ENCODE measurements at regions not wholly inside any gene's neighbourhood (a gene's known extent, or its start where the extent isn't known, plus 50 kb on each side); places are given as distances from the start of the nearest gene placed in this dataset.
"Not testable (repeated sequence)": the region's sequence is repeated elsewhere in the genome, so short reads cannot be mapped to it uniquely, and the experiment has no call there.

DNA sequence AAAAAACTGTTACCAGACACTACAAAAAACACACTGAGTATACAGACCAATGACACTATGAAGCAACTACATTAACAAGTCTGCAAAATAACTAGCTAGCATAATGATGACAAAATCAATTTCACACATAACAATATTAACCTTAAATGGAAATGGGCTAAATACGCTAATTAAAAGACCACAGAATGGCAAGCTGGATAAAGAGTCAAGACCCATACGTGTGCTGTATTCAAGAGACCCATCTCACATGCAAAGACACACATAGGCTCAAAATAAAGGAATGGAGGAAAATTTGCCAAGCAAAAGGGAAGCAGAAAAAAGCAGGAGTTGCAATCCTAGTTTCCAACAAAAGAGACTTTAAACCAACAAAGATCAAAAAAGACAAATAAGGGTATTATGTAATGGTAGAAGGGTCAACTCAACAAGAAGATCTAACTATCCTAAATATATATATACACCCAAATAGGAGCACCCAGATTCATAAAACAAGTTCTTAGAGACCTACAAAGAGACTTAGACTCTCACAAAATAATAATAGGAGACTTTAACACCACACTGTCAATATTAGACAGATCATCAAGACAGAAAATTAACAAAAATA, 158.6 kb downstream of the ALDH8A1 start:
- DNase-seq (ENCODE audit: low read depth in 2 of 3, low spot score in 2 of 3) = not testable (repeated sequence)

DNA sequence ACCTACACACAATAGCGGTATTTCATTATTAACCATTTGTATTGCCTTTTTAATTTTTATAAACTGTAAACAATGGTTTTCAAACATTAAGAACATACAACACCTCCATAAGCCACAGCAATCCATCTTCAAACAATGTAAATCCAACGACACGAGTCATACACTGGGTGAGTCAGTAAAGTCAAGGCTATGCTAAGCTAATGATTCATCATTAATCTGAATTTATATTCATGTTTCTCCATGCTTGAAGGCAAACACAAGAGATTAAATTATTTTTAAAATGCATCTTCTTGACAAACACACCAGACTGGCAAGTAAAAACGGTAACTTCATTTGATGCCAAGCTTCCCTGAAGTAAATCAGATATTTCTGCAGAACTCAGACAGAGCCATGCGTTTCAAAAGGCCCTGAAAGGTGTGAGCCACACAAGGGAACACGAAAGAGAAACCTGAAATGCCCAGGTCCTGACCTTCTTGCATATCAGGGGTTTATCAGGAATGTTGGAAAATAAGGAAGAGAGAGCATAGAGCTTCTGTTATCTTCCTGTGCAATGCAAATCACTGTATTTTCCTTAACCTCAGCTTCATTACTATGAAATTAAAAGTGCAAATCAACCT, 162.5 kb downstream of the ALDH8A1 start:
- DNase-seq (ENCODE audit: low read depth in 2 of 3, low spot score in 2 of 3) = no peak

DNA sequence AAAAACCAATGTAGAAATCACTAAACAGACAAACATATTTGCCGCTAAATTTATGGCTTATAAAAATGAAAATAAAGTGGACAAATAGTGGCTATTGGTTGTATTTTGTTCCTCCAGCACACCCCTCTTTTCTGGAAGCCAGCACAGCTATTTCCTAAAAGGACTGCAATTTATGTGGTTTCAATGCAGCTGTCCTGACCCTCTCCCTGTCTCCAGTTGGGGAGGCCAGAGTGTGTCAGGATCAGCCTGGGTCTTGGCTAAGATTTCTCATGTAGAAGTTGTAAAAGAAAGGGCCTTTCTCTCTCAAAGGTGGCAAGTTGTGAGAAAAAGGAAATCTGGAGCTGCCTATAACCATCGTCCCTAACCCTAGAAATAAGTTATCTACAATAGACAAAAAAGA, 165.6 kb downstream of the ALDH8A1 start:
- DNase-seq (ENCODE audit: low read depth in 2 of 3, low spot score in 2 of 3) = no peak

DNA sequence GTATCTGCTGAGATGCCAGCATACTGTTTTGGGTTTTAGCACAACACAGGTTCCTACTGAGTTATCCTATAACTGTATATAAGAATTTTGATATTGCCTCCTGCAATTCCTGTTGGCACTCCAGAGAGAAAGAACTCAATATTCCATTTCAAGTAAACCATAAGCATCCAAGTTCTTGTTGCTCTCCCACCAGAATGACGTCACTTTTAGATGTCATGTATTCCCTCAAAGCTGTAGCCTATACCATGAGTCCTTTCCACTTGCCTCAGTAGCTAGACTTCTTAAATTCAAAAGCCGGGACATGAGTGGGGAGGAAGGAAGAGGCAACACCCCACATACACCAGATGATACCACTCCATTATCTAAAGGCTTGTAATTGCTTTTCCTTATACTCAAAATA, 171.5 kb downstream of the ALDH8A1 start:
- no peak for DNase-seq (ENCODE audit: low read depth in 2 of 3, low spot score in 2 of 3)

DNA sequence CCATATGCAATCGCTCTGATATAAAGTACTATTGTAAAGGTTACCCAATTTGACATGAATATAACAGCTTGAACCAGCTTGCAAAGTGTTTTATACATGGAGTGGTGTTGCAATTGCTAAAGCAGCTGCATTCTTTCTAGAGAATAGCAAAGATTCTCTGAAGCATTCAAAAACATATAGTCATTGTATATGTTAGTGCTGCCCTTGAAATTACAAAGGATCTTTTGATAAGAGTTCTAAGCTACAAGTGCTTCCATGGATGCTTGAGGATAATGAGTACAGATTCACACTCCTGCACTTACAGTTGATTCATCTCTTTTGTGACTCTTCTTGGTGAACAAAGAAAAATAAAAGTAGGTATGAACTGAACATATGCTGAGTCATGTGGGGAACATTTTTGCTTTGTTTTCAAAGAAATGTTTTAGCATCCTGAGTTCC, 175.7 kb downstream of the ALDH8A1 start:
- DNase-seq (ENCODE audit: low read depth in 2 of 3, low spot score in 2 of 3) = no peak

DNA sequence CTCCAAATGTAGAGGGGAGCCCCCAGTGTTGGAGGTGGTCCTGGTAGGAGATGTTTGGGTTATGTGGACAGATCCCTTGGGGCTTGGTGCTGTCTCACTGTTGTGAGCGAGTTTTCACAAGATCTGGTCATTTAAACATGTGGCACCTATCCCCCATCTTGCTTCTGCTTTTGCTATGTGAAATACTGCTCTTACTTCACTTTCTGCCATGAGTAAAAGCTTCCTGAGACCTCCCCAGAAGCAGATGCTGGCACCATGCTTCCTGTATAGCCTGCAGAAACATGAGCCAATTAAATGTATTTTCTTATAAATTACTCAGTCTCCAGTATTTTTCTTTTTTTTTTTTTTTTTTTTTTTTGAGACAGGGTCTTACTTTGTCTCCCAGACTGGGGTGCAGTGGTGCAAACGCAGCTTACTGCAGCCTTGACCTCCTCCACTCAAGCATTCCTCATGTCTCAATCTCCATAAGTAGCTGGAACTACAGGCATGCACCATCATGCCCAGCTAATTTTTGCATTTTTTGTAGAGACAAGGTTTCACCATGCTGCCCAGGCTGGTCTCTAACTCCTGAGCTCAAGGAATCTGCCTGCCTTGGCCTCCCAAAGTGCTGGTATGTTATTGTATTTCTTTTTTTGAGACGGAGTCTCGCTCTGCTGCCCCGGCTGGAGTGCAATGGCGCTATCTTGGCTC, 177.1 kb downstream of the ALDH8A1 start:
- no peak for DNase-seq (ENCODE audit: low read depth in 2 of 3, low spot score in 2 of 3)

DNA sequence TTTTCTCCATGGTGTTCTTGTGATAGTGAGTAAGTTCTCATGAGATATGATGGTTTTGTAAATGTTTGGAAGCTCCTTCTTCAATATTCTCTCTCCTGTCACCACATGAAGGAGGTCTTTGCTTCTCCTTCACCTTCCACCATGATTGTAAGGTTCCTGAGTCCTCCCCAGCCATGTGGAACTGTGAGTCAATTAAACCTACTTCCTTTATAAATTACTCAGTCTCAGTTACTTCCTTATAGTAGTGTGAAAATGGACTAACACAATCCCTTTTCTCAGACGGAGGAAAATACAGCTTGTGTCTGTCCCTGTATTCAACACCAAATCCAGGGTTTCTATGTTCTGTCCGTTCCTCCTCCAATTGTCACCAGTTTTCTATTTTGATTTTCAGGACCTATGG, 181.0 kb downstream of the ALDH8A1 start:
- DNase-seq (ENCODE audit: low read depth in 2 of 3, low spot score in 2 of 3) = no peak

DNA sequence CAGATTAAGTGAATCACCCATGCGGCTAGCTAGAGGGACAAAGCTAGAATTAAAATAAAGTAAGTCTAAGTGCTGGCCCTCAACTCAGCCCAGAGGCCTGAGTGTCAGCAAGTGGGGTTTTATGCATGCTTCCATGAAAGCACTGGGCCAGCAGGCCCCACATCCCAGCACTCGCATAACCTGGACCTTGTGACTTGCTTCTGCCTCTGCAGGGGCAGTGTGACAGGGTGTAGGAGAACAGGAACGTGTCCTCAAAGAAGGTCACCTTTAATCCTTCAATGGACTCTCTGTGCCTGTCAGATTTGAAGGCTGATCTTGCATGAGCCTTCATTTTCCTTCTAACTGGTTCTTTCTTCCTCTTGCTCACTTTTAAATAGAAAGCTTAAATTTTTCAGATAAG, 183.4 kb downstream of the ALDH8A1 start:
- DNase-seq (ENCODE audit: low read depth in 2 of 3, low spot score in 2 of 3) = no peak

DNA sequence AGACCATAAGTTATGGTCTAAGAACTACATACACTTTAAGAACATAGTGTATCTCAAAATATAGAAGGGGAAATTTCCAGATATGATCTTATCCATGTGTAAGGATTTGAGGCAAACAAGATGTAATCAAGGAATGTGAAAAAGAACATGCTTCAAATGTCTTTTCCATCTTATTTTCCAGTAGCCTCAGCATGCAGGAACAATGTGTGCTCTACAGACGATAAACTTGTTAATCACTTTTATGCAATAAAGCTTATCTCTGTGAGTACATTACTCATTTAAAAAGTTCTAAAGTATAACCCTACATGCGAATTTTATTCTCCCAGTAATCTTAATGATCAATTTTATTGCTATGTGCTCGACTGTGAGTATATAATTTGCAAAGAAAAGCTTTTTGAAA, 185.2 kb downstream of the ALDH8A1 start:
- DNase-seq (ENCODE audit: low read depth in 2 of 3, low spot score in 2 of 3) = no peak

DNA sequence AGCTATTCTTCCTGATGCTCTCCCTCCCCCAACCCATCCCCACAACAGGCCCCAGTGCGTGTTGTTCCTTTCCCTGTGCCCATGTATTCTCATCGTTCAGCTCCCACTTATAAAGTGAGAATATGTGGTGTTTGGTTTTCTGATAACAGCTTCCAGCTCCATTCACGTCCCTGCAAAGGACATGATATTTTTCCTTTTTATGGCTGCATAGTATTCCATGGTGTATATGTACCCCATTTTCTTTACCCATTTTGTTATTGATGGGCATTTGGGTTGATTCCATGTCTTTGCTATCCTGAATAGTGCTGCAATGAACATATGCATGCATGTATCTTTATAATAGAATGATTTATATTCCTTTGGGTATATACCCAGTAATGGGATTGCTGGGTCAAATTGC, 186.3 kb downstream of the ALDH8A1 start:
- not testable (repeated sequence) for DNase-seq (ENCODE audit: low read depth in 2 of 3, low spot score in 2 of 3)

DNA sequence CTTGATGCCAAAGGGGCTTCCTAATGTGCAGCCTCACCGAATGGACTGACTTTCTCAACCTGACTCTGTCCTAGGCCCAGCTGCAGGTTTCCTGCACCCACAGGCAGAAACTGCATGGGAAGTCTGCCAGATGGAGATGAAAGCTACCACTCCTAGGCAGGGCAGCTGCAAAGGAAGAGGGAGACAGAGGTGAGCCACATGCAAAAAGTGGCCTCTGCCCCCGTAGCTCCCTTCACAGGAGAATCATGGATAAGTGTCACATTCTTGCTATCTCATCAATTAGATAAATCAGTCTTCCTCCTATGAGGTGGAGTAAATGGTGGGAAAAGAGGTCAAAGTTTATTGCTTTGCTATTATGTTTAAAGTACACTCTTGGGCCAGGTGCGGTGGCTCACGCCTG, 191.3 kb downstream of the ALDH8A1 start:
- no peak for DNase-seq (ENCODE audit: low read depth in 2 of 3, low spot score in 2 of 3)

DNA sequence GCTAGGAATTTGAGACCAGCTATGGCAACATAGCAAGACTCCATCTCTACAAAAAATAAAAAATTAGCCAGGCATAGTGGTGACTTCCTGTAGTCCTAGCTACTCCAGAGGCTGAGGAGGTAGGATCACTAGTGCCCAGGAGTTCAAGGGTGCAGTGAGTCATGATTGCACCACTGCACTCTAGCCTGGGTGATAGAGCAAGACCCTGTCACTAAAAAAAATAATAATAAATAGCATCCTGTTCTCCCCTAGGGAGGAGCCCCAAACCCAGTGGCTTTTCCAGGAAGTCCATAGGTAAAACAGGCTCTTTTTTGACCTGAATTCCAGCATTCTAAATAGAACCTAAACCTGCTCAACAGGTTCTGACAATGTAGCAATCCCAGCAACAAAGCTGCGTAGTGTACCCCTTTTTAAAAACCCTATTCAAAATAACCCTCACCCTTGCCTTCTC, 192.0 kb downstream of the ALDH8A1 start:
- DNase-seq (ENCODE audit: low read depth in 2 of 3, low spot score in 2 of 3) = no peak

DNA sequence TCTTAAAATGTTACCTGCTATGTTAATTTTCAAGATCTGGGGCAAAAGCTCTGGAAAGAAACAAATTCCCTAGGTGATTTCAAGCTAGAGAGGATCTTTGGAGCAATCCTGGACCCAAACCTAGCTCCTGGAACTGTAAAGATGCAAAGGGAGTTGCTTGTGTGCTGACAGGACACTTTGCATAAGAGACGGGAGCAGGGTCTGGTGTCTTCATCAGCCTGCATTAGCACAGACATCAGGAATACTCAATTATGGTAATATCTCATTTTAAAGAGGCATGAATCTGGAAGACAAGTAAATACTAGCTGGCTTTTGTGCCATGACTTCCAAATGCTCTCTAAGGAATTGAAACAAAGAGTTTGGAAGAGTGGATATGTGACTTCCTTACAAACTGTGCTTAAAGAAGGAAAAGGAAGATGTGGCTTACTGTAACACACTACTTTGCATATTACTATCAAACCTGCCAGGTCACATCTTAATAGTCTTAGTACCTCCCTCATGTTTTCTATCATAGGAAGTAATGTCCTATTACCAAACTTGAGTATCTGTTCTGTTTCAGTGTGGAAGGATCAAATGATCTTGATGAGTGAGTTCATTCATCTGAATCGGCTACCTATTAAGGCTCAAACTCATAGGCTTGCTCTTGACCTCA, 193.4 kb downstream of the ALDH8A1 start:
- DNase-seq (ENCODE audit: low read depth in 2 of 3, low spot score in 2 of 3) = no peak

DNA sequence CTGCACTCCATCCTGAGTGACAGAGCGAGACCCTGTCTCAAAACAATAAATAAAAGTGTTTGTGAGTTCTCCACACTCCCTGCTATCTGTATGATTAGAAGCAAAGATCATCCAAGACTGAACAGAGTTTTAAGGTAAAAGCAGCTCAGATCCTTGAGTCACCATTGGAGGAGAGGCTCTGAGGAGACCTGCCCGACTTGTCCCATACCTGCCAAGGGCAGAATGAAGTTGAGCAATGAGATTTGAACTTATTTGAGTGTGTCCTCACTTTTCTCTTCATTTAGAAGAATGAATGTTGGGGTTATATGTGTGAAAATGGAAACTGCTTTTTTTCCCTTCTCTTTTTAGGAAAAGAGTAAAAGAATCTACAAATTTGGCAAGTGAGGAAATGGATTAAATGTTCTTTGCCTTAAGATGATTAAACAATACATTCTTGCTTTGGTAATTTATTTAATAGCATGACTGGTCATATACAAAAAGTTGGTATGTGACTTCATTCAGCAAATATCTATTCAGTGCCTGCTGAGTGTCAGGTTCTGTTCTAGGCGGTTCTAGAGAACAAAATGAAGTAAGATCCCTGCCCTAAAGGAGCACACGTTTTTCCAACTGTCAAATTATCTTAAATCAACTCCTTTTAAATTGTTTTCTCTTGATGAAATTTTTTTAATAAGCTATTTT, 195.7 kb downstream of the ALDH8A1 start:
- no peak for DNase-seq (ENCODE audit: low read depth in 2 of 3, low spot score in 2 of 3)

DNA sequence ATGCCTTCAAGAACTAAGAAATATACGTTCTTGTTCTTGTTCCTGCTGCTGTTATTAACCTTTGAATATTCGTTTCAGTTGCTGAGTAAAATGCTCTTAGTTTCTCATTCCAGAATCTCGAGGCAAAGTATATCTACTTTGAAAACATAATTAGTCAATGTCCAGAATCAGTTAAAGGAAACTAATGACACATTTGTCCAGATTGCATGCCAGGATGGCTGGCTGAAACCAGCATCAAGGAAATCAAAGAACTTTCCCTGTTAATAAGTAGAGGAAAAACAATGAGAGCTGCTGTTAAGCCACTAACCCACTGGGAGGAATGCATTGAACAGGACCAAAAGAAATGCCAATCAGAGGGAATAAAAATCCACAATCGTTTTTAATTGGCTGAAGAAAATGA, 196.9 kb downstream of the ALDH8A1 start:
- DNase-seq (ENCODE audit: low read depth in 2 of 3, low spot score in 2 of 3) = no peak

DNA sequence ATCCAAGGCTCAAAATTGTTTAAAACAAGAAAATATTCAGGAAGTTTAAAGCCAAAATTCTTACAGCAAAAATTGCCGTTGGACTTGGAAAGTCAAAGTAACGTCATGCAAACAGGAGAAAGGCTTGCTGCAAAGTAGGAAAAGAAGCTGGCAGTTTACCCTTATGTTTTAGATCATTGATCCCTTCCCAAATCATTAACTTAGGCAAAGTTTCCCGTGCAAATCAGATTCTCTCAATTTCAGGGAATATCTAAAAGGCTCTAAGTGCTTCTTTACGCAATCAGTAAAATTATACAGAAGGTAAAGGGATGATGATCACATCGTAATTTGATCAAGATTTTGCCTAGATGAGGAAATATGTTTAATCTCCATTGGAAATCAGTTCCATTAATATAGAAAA, 197.5 kb downstream of the ALDH8A1 start:
- no peak for DNase-seq (ENCODE audit: low read depth in 2 of 3, low spot score in 2 of 3)

DNA sequence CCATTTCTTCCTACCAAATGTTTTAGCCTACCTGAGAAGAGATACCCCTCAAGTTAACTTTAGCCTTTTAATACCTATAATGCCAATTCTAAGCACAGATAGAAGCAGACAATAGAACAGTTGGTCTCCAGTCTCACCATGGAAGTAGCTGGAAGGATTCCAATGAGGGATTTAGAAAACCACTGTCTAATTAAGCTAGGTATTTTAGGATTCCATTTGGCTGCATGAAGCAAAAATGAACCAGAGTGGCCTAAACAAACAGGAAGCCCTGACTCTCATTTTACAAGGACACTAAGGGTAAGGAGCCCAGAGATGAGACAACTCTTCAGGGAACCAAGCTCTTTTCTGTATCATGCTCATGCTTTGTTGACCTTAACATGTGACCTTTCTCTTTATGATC, 199.2 kb downstream of the ALDH8A1 start:
- DNase-seq (ENCODE audit: low read depth in 2 of 3, low spot score in 2 of 3) = no peak

DNA sequence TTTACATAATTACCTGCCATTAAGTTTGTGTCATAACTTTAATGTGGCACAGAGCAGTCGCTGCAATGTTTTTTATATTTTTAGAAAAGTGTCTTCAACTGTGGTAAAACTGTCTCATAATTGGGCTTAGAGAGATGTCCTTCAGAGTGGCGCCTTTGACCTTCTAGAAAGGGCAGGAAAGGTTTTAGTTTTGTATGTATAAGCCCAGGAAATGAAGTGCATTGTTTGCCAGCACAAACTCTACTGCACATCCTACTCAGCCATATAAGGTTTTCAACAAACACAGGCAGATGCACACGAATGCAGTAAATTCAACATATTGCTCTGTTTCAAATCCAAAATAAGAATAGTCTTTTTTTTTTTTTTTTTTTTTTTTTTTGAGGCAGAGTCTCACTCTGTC, 201.4 kb downstream of the ALDH8A1 start:
- DNase-seq (ENCODE audit: low read depth in 2 of 3, low spot score in 2 of 3) = no peak

DNA sequence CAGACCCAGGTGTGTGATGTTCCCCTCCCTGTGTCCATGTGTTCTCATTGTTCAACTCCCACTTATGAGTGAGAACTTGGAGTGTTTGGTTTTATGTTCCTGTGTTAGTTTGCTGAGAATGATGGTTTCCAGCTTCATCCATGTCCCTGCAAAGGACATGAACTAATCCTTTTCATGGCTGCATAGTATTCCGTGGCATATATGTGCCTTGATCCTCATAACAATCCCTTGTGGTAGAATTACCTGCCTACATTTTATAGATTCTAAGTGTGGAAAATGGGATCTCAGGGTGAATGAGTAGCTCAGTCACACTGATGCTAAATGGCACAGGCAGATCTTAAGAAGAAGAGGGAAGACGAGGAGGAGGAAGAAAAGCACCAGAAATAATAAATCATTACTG, 202.7 kb downstream of the ALDH8A1 start:
- not testable (repeated sequence) for DNase-seq (ENCODE audit: low read depth in 2 of 3, low spot score in 2 of 3)

DNA sequence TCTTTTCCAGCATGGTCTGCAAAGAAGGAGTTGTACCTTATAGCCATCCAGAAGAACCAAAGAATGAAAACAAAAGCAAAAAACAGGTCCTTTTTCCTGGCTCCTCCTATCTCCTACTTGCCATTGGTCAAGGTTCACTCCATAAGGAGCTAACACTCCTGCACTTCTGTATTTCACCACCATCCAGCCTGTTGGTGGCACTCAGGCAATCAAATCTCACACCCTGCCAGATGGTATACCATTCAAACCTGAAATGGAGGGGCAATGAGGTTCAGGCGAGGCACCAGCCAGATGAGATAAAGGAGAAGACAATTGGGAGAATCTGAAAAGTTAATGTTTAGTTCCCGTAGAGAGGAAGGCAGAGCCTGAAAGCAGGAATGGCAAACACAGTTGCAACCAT, 203.8 kb downstream of the ALDH8A1 start:
- no peak for DNase-seq (ENCODE audit: low read depth in 2 of 3, low spot score in 2 of 3)

DNA sequence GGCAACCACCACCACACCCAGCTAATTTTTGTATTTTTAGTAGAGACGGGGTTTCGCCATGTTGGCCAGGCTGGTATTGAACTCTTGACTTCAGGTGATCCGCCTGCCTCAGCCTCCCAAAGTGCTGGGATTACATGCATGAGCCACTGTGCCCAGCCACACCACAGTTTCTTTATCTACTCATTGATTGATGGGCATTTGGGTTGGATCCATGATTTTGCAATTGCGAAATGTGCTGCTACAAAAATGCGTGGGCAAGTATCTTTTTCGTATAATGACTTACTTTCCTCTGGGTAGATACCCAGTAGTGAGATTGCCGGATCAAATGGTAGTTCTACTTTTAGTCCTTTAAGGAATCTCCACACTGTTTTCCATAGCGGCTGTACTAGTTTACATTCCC, 204.7 kb downstream of the ALDH8A1 start:
- not testable (repeated sequence) for DNase-seq (ENCODE audit: low read depth in 2 of 3, low spot score in 2 of 3)

DNA sequence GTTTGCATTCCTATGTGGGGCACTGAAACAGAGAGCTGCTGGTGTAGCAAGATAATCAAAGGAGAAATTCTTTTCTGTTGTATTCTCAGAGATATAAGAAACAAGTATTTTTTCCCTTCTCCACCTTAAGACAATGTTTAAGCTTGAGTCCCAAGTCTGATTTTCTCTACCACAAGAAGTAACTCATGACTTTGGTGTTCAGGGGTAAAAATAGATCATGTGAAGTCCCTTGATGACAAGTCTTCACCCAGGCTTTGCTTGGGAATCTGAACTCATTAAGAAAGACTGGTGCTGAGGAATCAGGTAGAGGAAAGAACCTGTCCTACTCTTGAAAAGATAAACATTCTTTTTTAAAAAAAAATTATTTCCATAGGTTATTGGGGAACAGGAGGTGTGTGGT, 205.6 kb downstream of the ALDH8A1 start:
- no peak for DNase-seq (ENCODE audit: low read depth in 2 of 3, low spot score in 2 of 3)

Measured in activated CD8-positive, alpha-beta memory T cell treated with anti-CD3 and anti-CD28 coated beads for 48 hours (primary cell).